ENCODE measurements at regions not wholly inside any gene's neighbourhood (a gene's known extent, or its start where the extent isn't known, plus 50 kb on each side); places are given as distances from the start of the nearest gene placed in this dataset.
A peak's percentile ranks its signal among the peaks of the same experiment; 100 is the strongest.
"Not testable (repeated sequence)": the region's sequence is repeated elsewhere in the genome, so short reads cannot be mapped to it uniquely, and the experiment has no call there.

DNA sequence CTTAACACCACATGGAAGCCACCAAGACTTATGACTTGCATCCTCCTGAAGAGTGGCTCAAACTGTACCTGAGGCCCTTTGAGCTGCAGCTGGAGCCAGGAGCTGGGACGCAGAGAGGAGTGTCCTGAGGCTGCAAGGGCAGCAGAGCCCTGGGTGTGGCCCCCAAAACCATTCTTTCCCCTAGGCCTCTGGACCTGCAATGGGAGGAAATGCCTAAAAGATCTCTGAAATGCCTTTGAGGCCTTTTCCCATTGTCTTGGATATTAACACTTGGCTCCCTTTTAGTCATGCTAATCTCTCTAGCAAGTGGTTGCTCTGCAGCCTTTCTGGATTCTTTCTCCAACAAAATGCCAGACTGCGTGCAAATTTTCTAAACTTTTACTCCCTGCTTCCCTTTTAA, 156.1 kb downstream of the SLC38A4 start:
- no peak for FAIRE-seq

DNA sequence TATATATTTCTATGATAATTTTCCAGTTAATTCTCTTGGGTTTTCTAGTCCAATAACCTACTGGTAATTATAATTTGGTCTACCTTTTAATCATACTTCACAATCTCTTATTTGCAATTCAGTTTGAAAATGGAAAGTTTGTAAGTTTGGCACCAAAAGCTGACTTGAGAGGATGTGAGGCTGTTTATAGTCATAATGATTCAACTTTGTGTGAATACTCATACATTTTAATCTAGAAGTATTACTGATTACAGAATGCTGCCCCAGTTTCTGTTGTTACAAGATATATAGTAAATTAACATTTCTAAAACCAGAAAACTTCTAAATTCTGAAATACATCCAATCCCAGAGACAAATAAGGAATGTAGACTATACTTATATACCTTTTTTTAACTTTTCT, 158.2 kb downstream of the SLC38A4 start:
- FAIRE-seq = no peak

DNA sequence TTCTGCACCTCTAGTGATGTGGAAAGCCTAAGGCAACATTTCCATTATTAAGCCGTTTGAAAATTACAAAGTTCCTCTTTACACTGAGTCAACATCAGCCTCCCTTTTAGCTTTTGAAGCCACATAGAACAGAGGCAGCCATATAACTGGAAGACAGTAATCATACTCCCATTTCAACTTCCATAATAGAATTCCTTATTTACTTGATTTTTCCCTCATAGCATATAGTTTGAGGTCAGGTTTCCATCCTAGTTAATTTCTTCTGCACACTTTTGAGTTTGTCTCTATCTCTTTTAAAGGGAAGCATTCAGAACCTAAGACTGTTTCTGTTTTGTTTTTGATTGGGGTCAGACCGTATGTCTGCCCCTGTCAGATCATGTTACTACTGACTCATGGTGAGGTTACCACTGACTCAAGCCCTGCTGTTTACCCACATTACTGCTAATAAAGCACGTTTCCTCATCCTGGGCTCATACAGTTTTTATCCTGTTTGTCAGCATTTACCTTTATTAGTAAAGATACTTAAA, 161.0 kb downstream of the SLC38A4 start:
- no peak for FAIRE-seq

DNA sequence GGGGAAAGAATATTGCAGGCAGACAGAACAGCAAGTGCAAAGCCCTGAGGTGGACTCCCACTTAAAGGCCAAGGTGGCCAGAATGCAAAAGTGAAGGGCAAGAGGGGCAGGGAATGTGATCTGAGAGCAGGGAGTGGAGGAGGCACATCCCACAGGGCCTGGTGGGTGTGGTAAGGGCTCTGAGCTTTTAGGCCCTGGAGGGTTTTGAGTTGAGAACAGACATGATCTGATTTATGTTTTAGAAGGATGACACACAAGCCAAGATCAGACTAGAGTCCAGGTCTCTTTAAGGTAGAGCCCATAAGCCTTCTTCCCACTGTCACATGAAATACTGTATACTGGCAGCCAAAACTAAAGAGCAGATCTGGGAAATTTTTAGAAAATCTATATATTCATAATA, 162.5 kb downstream of the SLC38A4 start:
- no peak for FAIRE-seq

DNA sequence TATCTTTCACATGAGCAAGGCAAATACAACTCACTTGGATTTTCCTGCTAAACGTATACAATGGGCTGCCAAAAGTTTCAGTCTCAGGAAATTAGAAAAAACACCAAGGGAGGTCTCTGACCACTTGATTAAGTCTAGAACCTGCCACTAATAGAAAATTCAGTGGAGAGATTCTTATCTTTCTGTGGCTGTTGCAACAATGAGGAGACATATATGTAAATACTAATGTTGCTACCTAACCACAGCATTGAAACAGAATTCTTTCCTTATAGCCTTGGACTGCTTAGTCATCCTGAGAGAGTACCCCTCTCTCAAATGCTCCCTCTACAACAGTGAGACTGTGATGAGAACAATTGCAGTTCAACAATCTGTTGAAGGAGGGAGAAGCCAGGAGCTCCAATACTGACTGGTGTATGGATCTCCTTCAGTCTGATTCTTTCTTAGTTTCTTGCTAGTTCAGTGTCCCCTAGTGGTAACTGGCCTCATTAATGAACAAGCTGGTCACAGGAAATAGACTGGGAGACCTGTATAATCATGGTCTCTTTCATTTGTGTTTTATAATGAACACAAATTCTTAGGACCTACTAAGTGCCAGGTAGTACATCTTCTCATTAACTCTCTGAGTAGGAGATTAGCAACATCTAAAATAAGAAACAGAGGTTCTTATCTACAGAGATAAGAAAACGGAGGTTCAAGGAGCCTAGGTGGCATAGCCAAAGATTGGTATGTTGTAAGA, 164.5 kb downstream of the SLC38A4 start:
- FAIRE-seq = peak; percentile 83

DNA sequence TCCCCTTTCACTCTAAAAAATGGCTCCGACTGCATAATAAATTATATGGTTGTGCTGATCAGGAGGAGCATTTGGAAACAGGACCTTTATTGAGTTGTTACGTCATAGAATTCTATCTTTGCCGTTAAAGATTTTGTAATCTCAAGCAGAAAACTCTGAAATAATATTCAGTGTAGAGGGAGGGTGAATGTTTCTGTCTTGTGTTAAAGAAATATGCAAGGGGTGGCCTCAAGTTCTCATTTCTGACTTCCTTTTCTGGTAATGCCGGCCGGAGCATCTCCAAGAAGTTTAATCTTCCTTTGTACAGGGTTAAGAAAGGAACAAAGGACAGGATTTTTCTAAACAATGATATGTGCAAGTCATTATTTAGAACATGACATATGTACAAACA, 165.1 kb downstream of the SLC38A4 start:
- no peak for FAIRE-seq

DNA sequence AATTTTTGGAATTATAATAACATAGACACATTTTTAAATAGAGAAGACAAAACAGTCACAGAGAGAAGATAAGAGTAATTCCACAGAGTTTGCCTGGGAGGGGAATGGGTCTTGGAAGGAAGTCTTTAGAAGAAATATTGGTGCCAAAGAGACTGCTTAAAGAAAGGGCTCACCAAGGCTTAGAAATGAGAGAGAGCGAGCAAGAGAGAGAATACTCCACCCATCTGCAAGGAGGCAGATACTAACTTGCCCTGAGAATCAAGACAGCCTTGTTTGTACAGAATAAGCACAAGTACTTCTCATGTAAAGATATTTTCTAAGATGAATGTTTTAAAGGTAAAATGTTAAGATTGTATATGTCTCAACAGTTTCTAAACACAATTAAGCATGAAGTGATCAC, 165.5 kb downstream of the SLC38A4 start:
- no peak for FAIRE-seq

DNA sequence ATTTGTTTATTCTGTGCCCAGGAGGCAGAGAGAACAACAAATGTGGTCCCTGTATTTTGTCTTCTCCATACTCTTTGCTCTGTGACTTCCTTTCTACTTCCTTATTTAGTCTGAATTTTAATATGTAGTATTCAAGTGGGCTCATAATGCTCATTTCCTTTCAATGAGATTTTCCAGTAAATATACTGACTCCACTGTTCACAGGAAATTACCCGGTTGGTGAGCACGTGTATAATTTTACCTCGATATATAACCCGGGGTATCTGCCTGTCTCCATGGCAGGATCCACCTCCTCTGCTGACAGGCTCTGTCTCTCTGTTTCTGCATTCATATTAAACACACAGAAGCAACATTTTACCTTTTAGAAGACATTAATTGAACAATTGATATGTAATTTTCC, 166.0 kb downstream of the SLC38A4 start:
- FAIRE-seq = no peak

DNA sequence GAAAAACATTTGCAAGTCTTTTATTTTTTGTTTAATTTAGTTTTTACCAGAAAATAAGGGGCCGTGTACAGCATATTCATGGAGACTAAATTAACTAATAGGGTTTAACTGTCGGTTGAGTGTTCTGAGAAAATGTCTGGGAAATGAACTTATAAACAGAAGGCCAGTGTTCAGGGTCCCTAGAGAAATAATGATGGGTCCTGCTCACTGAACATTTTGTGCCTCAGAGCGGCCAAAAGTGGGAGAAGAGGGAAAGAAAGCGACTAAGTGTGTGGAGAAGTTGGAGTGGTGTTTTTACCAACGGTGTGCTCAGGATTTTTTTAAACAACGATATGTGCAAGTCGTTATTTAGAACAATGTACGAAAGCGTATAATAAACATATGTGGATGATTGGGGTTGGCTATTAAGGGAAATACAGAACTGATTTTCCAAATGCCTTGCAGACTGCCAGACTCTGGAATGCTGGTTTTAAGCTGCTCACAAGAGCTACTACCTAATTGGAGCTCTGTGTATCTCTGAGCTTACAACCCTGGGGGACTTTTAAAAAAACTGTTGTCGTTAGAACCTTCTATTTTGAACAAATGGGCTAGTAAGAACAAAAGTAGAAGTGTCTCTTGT, 166.7 kb downstream of the SLC38A4 start:
- no peak for FAIRE-seq

DNA sequence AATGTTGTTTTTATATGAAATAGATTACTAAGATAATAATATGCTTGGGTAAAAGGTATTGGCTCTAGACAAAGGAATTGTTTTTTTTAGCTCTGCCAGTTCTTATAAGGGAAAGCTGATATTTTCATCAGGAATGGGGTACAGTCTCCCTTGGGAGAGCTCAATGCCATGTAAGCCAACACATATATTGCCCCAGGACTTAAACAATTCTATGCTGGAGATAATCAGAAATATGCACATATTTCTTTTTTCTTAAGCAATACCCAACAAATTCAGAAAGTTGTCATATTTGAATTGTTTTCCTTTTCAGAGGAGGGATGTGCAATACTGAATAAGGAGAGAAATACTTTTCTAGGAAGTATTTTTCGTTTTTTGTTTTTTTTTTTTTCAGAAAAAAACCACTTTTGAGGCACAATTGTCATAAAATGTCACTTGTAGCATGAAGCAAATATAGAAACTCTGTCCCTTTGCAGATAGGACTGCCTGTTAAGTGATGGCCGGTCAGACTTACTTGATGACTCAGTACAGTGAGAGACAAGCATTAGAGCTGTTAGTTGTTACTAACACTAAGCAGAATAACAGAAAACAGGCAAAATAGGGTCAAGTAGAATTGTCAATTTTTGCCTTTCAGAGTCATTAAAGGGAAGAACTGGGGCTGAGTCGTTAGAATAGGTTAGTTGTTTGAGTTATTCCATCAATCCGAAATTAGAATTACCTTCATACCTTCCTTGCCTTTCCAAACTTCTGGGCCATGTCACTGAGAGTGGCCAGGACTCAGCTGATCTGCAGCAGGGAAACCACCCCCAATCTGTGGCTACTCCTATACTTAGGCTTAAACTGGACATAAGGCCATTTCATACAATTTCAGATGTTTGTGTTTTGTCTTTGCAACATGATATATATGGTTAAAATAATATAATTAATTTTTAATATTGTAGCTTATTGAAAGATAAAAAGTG, 168.1 kb downstream of the SLC38A4 start:
- no peak for FAIRE-seq

DNA sequence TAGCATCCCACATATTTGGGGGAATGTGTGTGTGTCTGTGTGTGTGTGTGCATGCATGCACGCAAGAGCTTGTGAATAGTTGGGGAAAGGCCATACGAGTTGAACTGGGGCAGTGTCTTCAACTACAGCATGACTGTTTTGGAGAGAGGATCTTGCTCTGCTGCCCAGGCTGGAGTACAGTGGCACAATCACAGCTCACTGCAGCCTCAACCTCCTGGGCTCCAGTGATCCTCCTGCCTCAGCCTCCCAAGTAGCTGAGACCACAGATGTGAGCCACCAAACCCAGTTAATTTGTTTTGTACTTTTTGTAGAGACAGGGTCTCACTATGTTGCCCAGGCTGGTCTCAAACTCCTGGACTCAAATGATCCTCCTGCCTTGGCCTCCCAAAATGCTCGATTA, 169.8 kb downstream of the SLC38A4 start:
- FAIRE-seq = not testable (repeated sequence)

DNA sequence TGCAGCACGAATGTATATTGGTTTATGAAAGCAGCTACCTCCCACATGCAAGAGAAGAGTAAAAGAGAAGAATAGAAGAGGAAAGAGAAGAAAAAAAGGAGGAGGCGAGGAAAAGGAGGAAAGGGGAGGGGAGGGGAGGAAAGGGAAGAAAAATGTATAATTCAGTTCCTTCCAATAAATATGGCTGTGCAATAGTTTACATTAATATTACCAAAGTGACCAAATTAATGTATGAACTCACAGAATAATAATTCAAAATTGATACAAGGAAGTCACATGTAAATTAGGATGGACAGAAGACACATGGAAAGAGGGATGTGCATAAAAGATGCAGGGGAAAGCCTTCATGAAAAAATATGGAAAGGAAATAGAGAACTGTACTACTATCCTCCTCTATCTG, 172.5 kb downstream of the SLC38A4 start:
- FAIRE-seq = no peak

DNA sequence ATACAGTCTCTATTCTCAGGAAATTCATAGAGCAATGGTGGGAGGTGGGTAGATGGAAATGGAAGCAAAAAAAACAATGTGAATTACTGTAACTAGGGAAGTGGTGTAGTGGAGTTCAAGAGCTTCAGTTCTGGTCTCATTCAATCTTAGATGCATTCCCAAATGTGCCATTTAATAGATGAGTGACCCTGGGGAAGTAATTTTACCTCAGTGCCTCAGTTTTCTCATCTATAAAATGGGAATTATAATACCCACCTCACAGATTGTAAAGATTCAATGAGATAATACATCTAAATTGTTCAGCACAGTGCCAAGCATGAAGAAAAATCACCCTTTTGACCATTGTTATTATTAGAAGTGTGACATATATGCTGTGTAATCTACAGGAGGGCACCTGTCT, 173.1 kb downstream of the SLC38A4 start:
- FAIRE-seq = no peak

DNA sequence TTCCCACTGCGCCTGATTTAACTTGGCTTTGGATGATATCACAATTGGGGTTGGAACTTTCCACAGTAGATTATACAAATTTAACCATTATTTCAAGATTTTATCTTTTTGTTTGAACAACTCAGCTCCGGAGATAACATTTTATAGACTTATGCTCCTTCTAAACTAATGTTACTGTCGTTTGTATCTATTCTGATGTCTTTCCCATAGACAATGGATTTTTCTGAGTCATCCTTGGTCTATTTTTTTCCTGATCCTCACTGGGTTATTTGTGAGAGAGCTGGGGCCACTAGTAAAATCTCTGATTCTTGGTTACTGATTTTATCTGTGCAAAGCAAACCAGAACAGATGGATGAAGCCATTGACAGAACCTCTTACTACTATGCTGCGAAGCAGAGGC, 175.1 kb downstream of the SLC38A4 start:
- no peak for FAIRE-seq

DNA sequence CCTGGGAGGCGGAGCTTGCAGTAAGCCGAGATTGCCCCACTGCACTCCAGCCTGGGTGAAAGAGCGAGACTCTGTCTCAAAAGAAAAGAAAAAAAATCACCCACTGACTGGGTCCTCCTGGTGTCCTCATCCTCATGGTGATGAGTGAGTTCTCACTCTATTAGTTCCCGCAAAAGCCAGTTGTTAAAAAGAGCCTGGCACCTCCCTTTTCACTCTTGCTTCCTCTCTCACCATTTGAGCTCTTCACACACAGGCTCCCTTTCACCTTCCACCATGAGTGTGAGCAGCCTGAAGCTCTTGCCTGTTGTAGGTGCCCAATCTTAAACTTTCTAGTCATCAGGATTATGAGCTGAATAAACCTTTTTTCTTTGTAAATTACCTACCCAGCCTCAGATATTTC, 176.4 kb downstream of the SLC38A4 start:
- no peak for FAIRE-seq

DNA sequence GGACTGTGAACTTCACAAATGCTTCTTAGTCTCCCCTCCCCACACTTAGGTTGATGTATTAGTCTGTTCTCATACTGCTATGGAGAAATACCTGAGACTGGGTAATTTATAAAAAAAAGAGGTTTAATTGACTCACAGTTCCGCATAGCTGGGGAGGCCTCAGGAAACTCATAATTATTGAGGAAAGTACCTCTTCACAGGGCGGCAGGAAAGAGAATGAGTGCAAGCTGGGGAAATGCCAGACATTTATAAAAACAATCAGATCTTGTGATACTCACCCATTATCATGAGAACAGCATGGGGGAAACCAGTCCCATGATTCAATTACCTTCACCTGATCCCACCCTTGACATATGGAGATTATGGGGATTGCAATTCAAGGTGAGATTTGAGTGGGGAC, 178.8 kb downstream of the SLC38A4 start:
- FAIRE-seq = no peak

DNA sequence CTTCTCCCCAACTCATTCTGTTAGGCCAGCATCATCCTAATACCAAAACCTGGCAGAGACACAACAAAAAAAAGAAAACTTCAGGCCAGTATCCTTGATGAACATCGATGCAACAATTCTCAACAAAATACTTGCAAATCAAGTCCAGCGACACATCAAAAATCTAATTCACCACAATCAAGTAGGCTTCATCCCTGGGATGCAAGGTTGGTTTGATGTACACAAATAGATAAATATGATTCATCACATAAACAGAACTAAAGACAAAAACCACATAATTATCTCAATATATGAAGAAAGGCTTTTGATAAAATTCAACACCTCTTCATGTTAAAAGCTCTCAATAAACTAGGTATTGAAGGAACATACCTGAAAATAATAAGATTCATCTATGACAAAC, 184.1 kb downstream of the SLC38A4 start:
- FAIRE-seq = not testable (repeated sequence)

DNA sequence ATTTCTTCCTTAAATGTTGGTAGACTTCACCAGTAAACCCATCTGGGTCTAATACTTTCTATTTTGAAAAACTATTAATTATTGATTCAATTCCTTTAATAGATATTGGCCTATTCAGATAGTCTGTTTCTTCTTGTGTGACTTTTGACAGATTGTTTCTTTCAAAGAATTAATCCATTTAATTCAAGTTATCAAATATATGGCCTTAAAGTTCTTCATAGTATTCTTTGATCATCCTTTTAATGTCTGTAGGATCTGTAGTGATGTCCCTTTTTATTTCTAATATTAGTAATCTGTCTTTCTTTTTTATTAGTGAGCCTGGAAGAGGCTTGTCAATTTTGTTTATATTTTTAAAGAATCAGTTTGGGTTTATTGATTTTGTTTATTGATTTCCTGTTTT, 190.0 kb downstream of the SLC38A4 start:
- peak; percentile 3 for FAIRE-seq

DNA sequence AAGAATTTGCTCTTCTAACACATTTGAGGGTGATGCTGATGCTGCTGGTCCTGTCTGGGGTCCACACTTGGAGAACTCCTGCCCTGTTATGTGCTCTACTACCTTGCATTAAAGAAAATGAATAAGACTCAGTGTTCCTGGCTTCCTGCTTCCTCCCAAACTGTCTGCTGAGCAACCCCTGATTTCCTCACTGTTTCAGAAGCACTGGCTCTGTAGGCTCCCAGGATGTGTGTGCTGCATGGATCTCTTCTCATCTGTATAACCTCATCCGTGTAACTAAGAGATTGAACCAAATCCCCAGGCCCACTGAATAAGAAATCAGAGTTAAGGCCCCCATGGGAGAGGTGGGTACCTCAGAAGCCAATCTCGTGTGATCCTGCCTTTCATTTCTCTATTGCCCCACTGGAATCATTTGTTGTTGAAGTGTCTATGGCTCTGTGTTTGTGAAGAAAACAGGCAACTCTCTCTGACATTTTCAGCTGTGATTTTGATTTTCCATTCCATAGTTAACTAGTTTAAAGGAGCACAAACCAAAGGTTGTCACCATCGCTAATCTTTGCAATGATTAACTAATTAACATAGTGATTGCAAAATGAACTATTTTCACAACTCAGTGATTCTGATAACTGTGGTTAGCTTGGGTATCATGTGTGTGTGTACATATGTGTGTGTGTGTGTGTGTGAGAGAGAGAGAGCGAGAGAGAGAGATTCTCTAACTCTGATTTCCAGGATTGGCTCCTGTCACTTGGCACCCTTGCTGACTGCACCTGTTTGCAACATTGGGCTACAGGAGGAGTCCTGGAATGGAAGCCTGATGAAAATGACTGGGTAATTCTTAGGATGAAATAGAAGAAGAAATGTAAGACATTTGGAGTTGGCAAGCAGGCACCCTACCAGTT, 196.2 kb downstream of the SLC38A4 start:
- FAIRE-seq = no peak

DNA sequence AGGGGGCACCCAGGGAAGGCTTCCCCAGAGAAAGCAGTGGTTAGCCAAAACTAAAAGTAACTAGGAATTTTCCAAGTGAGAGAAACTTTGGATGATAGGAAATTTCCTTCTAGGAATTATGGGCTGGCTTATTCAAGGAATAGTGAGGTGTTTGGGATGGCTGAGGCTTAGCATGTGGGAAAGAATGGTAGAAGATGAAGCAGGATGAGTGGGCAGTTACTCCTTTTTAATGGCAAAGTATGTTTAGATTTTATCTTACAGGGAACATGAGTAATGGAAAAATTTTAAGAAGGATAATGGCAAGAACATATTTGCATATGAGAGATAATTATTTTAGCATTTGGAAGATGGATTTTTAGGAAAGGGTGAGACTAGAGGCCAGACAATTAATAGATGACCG, 197.6 kb downstream of the SLC38A4 start:
- FAIRE-seq = no peak

DNA sequence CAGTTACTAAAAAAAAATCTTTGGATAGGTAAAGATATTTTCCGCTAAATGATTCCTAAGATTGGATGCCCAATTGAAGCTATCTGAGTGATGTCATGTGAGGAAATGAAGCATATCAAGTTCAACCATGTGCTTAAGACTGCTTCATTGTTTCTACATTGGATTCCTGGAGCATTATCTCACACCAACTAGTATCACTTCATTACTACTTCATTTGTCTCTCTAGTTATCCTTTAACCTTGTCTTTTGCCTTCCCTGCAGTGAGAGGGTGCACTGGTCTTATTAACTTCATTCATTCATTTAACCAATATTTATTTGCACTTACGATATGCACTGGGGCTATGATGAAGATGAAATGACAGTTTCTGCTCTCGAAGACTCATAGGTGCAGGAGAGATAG, 198.1 kb downstream of the SLC38A4 start:
- FAIRE-seq = no peak

DNA sequence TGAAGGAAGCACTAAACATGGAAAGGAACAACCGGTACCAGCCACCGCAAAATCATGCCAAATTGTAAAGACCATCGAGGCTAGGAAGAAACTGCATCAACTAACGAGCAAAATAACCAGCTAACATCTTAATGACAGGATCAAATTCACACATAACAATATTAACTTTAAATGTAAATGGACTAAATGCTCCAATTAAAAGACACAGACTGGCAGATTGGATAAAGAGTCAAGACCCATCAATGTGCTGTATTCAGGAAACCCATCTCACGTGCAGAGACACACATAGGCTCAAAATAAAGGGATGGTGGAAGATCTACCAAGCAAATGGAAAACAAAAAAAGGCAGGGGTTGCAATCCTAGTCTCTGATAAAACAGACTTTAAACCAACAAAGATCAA, 206.3 kb downstream of the SLC38A4 start:
- not testable (repeated sequence) for FAIRE-seq

Data from G401.6 (cell line).